ENCODE measurements at regions not wholly inside any gene's neighbourhood (a gene's known extent, or its start where the extent isn't known, plus 50 kb on each side); places are given as distances from the start of the nearest gene placed in this dataset.

DNA sequence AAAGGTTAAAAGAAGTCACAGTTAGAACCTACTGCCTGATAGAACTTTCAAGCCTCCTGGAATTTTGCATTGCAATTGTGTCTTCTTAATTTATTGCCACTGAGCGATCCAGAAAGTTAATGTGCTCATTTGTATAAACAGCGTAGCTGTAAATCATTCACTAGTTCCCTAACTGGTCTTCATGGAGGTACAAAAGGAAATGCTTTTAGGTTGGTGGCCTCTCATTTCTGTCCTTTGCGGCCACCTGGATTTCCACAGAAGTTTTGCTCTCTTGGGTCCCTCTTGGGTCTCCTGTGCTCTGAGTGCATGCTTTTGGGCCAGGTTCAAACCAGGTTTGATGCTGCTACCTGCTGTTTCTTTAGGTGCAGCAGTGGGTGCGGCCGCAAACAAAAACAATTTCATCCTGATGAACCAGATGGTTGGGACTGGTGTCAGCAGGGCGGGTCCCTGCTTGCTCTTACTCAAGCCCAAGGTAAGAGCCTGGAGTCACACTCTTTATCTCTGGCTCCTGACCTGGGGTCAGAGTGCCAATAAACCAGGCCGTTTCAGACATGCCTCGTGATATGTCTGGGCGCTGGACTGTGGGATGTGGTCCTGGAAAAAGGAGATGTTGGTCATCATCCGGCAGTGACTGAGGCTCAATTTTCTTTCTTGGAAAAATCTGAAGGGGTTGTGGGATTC lies 270.1 kb downstream of the PTTG2 start:
- no peak overlapping the region for H3K4me3 ChIP-seq (ENCODE audit: low read depth, low read length)
- no peak for DNase-seq (ENCODE audit: low read depth)
- TF ChIP-seq, protein P1, sequence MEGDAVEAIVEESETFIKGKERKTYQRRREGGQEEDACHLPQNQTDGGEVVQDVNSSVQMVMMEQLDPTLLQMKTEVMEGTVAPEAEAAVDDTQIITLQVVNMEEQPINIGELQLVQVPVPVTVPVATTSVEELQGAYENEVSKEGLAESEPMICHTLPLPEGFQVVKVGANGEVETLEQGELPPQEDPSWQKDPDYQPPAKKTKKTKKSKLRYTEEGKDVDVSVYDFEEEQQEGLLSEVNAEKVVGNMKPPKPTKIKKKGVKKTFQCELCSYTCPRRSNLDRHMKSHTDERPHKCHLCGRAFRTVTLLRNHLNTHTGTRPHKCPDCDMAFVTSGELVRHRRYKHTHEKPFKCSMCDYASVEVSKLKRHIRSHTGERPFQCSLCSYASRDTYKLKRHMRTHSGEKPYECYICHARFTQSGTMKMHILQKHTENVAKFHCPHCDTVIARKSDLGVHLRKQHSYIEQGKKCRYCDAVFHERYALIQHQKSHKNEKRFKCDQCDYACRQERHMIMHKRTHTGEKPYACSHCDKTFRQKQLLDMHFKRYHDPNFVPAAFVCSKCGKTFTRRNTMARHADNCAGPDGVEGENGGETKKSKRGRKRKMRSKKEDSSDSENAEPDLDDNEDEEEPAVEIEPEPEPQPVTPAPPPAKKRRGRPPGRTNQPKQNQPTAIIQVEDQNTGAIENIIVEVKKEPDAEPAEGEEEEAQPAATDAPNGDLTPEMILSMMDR (conservative IDR thresholded peaks at IDR 0.05; ENCODE audit: low read depth, low read length), result no peak

DNA sequence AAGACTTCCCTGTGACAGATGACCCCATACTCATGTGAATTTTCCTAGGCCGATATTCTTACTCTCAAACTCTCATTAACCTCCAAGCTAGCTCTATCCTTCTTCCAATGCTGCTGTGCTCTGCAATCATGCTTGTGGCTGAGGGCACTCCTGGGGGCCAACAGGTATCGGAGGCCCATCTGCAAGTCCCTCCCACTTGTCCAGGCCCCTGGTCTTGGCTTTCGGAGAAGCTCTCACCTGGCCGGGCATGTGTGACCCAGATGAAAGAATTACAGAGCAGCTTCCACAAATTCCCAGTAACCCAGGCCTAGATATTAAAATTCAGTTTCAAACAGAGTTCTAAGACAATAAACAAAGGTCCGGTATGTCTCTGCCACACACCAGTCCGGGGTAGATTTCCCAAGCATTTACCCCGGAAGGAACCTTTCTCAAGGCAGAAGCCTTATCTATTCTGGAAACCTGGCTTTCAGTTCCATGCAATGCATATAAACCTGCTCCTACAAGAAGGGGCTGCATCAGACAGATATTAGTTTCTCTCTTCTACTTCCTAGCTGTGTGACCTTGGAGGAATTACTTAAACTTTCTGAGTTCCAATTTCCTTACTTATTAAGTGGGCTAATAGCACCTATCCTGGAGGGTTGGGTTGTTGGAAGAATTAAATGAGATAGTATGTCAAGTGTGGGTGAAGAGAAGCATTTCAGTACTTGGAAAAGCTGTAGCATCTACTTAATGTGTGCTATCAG lies 270.8 kb downstream of the PTTG2 start:
- no peak for DNase-seq (ENCODE audit: low read depth)
- TF ChIP-seq, protein P1 (conservative IDR thresholded peaks at IDR 0.05; ENCODE audit: low read depth, low read length), result no peak
- no peak overlapping the region for H3K4me3 ChIP-seq (ENCODE audit: low read depth, low read length)

DNA sequence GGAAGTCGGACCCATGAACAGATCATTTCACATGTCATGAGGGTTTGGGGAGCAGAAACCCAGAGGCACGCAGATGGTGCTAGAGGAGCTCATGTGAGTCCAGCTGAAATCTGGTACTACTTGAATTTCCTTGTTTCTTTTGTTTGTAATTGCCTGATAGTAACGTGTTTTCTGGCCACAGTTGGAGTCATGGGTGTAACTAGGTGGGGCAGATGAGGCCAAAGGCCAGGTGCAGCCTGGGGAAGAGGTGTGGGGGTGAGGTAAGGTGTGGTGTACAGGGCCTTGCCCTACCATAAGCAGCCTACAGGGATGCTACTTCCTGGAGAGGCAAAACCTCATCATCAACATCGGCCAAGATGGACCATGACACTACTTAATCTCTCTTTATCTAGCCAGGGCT lies 271.4 kb downstream of the PTTG2 start:
- DNase-seq (ENCODE audit: low read depth), result no peak
- TF ChIP-seq, protein P1 (conservative IDR thresholded peaks at IDR 0.05; ENCODE audit: low read depth, low read length), result no peak
- no peak overlapping the region for H3K4me3 ChIP-seq (ENCODE audit: low read depth, low read length)

DNA sequence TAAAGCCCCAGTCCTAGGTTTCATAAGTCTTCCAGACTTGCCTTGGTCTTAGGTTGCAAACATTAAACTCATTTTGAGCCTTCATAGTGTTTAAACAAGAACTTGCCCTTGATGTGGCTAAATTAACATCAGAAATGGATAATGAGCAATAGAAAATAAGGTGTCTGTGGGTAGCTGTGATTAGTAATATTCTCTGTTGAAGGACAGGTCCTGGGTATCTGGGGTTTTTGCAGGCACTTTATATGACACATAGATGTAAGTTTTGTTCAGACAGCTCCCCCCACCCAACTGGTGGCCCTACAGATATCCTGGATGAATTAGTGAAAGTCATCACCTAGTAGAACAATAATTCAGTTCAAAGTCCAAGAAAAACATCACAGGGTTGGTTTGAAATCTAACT lies 272.5 kb downstream of the PTTG2 start:
- DNase-seq (ENCODE audit: low read depth), result no peak
- TF ChIP-seq, protein P1 (conservative IDR thresholded peaks at IDR 0.05; ENCODE audit: low read depth, low read length), result no peak
- no peak overlapping the region for H3K4me3 ChIP-seq (ENCODE audit: low read depth, low read length)

DNA sequence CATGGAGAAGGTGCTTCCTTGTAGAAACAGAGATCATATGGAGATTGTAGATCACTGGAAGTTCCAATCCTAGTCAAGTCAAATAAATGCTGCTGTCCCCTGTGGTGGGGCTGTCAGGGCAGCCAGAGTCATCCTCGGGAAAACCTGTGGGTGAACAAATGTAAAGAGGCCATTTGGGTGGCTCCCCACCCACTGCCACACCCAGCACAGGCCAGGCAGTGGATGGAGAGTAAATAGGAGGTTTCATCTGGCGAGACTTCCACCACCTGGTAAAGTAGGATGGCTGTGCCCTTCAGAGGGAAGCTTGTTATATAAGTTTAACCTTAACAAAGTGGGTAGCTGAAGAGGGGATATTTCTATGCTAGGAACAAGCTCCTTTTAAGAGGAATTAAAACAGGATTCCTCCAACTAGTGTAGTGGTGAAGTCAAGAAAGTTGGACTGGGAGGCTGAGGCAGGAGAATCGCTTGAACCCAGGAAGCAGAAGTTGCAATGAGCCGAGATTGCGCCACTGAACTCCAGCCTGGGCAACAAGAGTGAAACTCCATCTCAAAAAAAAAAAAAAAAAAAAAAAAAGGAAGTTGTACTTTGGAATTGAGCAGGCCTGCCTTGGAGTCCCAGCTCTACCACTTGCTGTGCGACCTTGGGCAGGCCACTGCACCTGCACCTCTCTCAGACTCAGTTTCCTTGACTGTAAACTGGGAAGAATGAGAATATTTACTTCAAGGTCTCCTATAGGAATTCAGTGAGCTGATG lies 273.7 kb downstream of the PTTG2 start:
- no peak overlapping the region for H3K4me3 ChIP-seq (ENCODE audit: low read depth, low read length)
- DNase-seq (ENCODE audit: low read depth), result no peak
- TF ChIP-seq, protein P1 (conservative IDR thresholded peaks at IDR 0.05; ENCODE audit: low read depth, low read length), result no peak

DNA sequence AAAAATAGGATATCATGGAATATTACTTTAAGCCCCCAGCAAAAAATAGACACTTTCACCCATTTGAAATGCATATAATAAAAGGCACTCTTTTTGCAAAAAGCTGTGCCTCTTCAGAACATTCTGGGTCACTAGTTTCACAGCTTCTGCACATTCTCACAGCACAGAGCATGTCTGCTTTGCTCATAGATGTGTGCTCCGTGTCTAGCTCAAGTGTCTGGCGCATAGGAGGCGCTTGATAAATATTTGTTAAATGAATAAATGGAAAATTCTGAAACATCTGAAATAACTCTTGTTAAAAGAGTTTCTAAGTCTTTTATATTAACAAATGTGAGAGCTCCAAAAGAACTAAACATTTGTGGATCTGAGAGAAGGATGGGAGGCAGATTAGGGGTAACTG lies 275.2 kb downstream of the PTTG2 start:
- no peak for DNase-seq (ENCODE audit: low read depth)
- no peak overlapping the region for H3K4me3 ChIP-seq (ENCODE audit: low read depth, low read length)
- TF ChIP-seq, protein P1 (conservative IDR thresholded peaks at IDR 0.05; ENCODE audit: low read depth, low read length), result no peak
